ENCODE measurements at regions not wholly inside any gene's neighbourhood (a gene's known extent, or its start where the extent isn't known, plus 50 kb on each side); places are given as distances from the start of the nearest gene placed in this dataset.

GRCh38 chr15:87224404-87224803 is 1032.1 kb downstream of the NTRK3 start:
- DNase-seq: no peak

GRCh38 chr15:87219650-87220615 is 1036.6 kb downstream of the NTRK3 start:
- DNase-seq: no peak

- DNase-seq: no peak
Observed at GRCh38 chr15:87215100-87215499, 1041.4 kb downstream of the NTRK3 start.

GRCh38 chr15:87213626-87214025 is 1042.9 kb downstream of the NTRK3 start:
- DNase-seq: no peak

- DNase-seq: no peak
Observed at GRCh38 chr15:87212041-87212440, 1044.5 kb downstream of the NTRK3 start.

GRCh38 chr15:87211547-87211946 is 1045.0 kb downstream of the NTRK3 start:
- DNase-seq: no peak

GRCh38 chr15:87209891-87210689 is 1046.4 kb downstream of the NTRK3 start:
- DNase-seq: no peak

- DNase-seq: no peak
Observed at GRCh38 chr15:87207990-87208580, 1048.5 kb downstream of the NTRK3 start.

GRCh38 chr15:87207251-87207650 is 1049.3 kb downstream of the NTRK3 start:
- DNase-seq: no peak

GRCh38 chr15:87201986-87202385 is 1054.6 kb downstream of the NTRK3 start:
- DNase-seq: no peak

- DNase-seq: no peak
Observed at GRCh38 chr15:87200149-87200548, 1056.4 kb downstream of the NTRK3 start.

GRCh38 chr15:87197981-87198380 is 1058.6 kb downstream of the NTRK3 start:
- no peak for DNase-seq

GRCh38 chr15:87196498-87196897 is 1060.0 kb downstream of the NTRK3 start:
- no peak for DNase-seq

- no peak for DNase-seq
Observed at GRCh38 chr15:87193481-87193880, 1063.1 kb downstream of the NTRK3 start.

GRCh38 chr15:87167706-87168105 is 1088.0 kb downstream of the AGBL1 start:
- no peak for DNase-seq

GRCh38 chr15:87167055-87167454 is 1087.4 kb downstream of the AGBL1 start:
- DNase-seq: no peak

GRCh38 chr15:87155771-87156170 is 1076.1 kb downstream of the AGBL1 start:
- no peak for DNase-seq

- no peak for DNase-seq
Observed at GRCh38 chr15:87154761-87155160, 1075.1 kb downstream of the AGBL1 start.

GRCh38 chr15:87151202-87151748 is 1071.6 kb downstream of the AGBL1 start:
- no peak for DNase-seq

GRCh38 chr15:87145696-87146095 is 1066.0 kb downstream of the AGBL1 start:
- no peak for DNase-seq

- no peak for DNase-seq
Observed at GRCh38 chr15:87144775-87145174, 1065.1 kb downstream of the AGBL1 start.

GRCh38 chr15:87142096-87142495 is 1062.4 kb downstream of the AGBL1 start:
- no peak for DNase-seq

- no peak for DNase-seq
Observed at GRCh38 chr15:87135109-87135508, 1055.4 kb downstream of the AGBL1 start.
